ENCODE measurements at regions not wholly inside any gene's neighbourhood (a gene's known extent, or its start where the extent isn't known, plus 50 kb on each side); places are given as distances from the start of the nearest gene placed in this dataset.

DNA sequence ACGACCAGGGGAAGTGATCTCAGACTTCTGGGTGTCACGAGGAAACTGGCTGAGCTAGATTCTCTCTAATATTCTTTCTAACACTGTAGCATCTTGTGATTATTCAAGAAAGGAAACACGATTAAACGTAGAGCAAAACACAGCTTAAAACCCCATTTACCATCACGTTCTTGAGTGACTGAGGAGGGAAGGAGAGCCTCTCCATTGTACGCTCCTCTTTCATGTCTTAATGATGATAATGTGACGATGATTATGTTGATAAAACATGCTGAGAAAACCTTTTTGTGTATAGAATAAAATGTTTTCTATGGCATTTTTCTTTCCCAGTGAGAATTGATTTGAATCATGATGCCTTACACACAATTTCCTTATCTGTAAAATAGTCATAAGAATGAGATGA lies 705.6 kb upstream of the ID2 start:
- TF ChIP-seq, protein P1, sequence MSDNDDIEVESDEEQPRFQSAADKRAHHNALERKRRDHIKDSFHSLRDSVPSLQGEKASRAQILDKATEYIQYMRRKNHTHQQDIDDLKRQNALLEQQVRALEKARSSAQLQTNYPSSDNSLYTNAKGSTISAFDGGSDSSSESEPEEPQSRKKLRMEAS (IDR thresholded peaks at IDR 0.05), result no peak
- TF ChIP-seq, protein P2, sequence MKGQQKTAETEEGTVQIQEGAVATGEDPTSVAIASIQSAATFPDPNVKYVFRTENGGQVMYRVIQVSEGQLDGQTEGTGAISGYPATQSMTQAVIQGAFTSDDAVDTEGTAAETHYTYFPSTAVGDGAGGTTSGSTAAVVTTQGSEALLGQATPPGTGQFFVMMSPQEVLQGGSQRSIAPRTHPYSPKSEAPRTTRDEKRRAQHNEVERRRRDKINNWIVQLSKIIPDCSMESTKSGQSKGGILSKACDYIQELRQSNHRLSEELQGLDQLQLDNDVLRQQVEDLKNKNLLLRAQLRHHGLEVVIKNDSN (IDR thresholded peaks at IDR 0.05), result no peak
- no peak for TF ChIP-seq TAF1 (IDR thresholded peaks at IDR 0.05; ENCODE audit: low read depth)
- no peak for TF ChIP-seq RAD21 (IDR thresholded peaks at IDR 0.05; ENCODE audit: low read depth)
- TF ChIP-seq YY1 (IDR thresholded peaks at IDR 0.05; ENCODE audit: low read depth), result no peak
- no peak for TF ChIP-seq EP300 (IDR thresholded peaks at IDR 0.05; ENCODE audit: borderline replicate concordance)
